Pulmonary artery endothelial cell (primary cell): ENCODE measurements at regions not wholly inside any gene's neighbourhood (a gene's known extent, or its start where the extent isn't known, plus 50 kb on each side); places are given as distances from the start of the nearest gene placed in this dataset.

Experiments used
- DNase-seq: peaks from one replicate; pipeline ENCODE4 v3.0.0-alpha.2; 2011; ENCODE audit warnings: low read depth, low spot score

- DNase-seq: no peak
These were observed 1166.2 kb downstream of the DNAJB9 start for GRCh38 chr7:109735881-109736280.

- DNase-seq: no peak
These were observed 1176.2 kb downstream of the DNAJB9 start for GRCh38 chr7:109745677-109746410.

- no peak for DNase-seq
These were observed 1181.6 kb downstream of the DNAJB9 start for GRCh38 chr7:109751241-109751640.

GRCh38 chr7:109752068-109752467 lies 1182.4 kb downstream of the DNAJB9 start:
- DNase-seq: no peak

GRCh38 chr7:109757713-109758112 lies 1188.0 kb downstream of the DNAJB9 start:
- DNase-seq: no peak

GRCh38 chr7:109763611-109764010 lies 1193.9 kb downstream of the DNAJB9 start:
- no peak for DNase-seq

GRCh38 chr7:109772161-109772560 lies 1202.5 kb downstream of the DNAJB9 start:
- DNase-seq: no peak

GRCh38 chr7:109782806-109783205 lies 1213.1 kb downstream of the DNAJB9 start:
- DNase-seq: no peak

GRCh38 chr7:109806548-109806947 lies 1236.9 kb downstream of the DNAJB9 start:
- DNase-seq: no peak

GRCh38 chr7:109821156-109821555 lies 1251.5 kb downstream of the DNAJB9 start:
- DNase-seq: no peak

GRCh38 chr7:109834851-109835250 lies 1256.1 kb upstream of the LRRN3 start:
- no peak for DNase-seq

GRCh38 chr7:109835577-109835976 lies 1255.3 kb upstream of the LRRN3 start:
- DNase-seq: no peak

GRCh38 chr7:109836016-109836415 lies 1254.9 kb upstream of the LRRN3 start:
- no peak for DNase-seq

GRCh38 chr7:109842386-109842785 lies 1248.5 kb upstream of the LRRN3 start:
- DNase-seq: no peak

- no peak for DNase-seq
These were observed 1246.6 kb upstream of the LRRN3 start for GRCh38 chr7:109844362-109844761.

GRCh38 chr7:109864230-109864629 lies 1226.7 kb upstream of the LRRN3 start:
- DNase-seq: no peak

- no peak for DNase-seq
These were observed 1222.6 kb upstream of the LRRN3 start for GRCh38 chr7:109868215-109868860.

- no peak for DNase-seq
These were observed 1217.6 kb upstream of the LRRN3 start for GRCh38 chr7:109873296-109873695.

GRCh38 chr7:109879287-109879828 lies 1211.6 kb upstream of the LRRN3 start:
- no peak for DNase-seq

GRCh38 chr7:109890622-109891021 lies 1200.3 kb upstream of the LRRN3 start:
- no peak for DNase-seq

- DNase-seq: no peak
These were observed 1197.7 kb upstream of the LRRN3 start for GRCh38 chr7:109893231-109893630.

- no peak for DNase-seq
These were observed 1195.4 kb upstream of the LRRN3 start for GRCh38 chr7:109895536-109895935.

GRCh38 chr7:109901926-109902325 lies 1189.0 kb upstream of the LRRN3 start:
- no peak for DNase-seq
